ENCODE measurements at regions not wholly inside any gene's neighbourhood (a gene's known extent, or its start where the extent isn't known, plus 50 kb on each side); places are given as distances from the start of the nearest gene placed in this dataset.

DNA sequence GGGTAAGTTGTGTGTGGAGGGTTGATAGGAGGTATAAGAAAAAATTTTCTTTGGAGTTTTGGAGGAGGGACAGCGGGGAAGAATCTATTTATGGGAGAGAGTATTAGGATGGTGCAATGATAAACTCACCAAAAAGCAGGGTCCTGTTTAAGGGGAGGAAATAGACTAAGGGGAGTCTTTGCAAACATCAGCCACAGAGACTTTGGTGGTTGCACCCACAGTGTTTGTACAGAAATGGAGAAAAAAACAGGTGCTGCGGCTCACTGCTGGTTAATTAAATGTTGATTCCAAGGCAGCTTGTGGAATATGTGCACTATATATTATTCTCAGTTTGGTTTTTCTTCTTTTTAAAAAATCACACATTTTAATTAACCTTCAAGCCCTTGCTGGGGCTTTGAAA lies 182.1 kb downstream of the NECTIN3 start:
- TF ChIP-seq, protein P1, sequence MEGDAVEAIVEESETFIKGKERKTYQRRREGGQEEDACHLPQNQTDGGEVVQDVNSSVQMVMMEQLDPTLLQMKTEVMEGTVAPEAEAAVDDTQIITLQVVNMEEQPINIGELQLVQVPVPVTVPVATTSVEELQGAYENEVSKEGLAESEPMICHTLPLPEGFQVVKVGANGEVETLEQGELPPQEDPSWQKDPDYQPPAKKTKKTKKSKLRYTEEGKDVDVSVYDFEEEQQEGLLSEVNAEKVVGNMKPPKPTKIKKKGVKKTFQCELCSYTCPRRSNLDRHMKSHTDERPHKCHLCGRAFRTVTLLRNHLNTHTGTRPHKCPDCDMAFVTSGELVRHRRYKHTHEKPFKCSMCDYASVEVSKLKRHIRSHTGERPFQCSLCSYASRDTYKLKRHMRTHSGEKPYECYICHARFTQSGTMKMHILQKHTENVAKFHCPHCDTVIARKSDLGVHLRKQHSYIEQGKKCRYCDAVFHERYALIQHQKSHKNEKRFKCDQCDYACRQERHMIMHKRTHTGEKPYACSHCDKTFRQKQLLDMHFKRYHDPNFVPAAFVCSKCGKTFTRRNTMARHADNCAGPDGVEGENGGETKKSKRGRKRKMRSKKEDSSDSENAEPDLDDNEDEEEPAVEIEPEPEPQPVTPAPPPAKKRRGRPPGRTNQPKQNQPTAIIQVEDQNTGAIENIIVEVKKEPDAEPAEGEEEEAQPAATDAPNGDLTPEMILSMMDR (IDR thresholded peaks at IDR 0.05; ENCODE audit: partially characterized antibody, unreplicated experiment): no peak
- no peak for DNase-seq
- H3K9me3 Mint-ChIP-seq (ENCODE audit: unreplicated experiment): no peaks in the 10 kb centered on the region
- no peak overlapping the region for H3K27ac Mint-ChIP-seq (ENCODE audit: unreplicated experiment)
- H3K4me1 Mint-ChIP-seq (ENCODE audit: low read depth, unreplicated experiment): no peaks in the 10 kb centered on the region
- H3K4me3 Mint-ChIP-seq (ENCODE audit: unreplicated experiment): no peak overlapping the region
- no peaks in the 10 kb centered on the region for H3K36me3 Mint-ChIP-seq (ENCODE audit: unreplicated experiment)
- H3K27me3 Mint-ChIP-seq (ENCODE audit: unreplicated experiment): no peaks in the 10 kb centered on the region

DNA sequence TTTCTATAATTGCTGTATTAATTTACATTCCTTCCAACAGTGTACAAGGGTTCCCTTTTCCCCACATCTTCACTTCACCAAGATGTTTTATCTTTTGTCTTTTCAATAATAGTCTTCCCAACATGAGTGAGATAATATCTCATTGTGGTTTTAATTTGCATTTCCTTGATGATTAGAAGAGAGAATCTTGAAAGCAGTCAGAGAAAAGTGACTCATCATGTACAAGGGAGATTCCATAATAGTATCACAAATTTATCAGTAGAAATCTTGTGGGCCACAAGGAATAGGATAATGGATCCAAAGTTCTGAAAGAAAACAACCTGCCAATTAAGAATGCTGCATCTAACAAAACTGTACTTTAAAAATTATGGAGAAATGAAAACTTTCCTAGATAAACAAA lies 189.3 kb downstream of the NECTIN3 start:
- no peak for DNase-seq
- Mint-ChIP-seq H3K4me1 (ENCODE audit: low read depth, unreplicated experiment) (no peaks in the 10 kb centered on the region), H3K9me3 (ENCODE audit: unreplicated experiment) (no peaks in the 10 kb centered on the region), H3K36me3 (ENCODE audit: unreplicated experiment) (no peaks in the 10 kb centered on the region), H3K27ac (ENCODE audit: unreplicated experiment) (no peak overlapping the region), H3K4me3 (ENCODE audit: unreplicated experiment) (no peak overlapping the region), H3K27me3 (ENCODE audit: unreplicated experiment) (no peaks in the 10 kb centered on the region)
- TF ChIP-seq, protein P1 (IDR thresholded peaks at IDR 0.05; ENCODE audit: partially characterized antibody, unreplicated experiment): no peak

DNA sequence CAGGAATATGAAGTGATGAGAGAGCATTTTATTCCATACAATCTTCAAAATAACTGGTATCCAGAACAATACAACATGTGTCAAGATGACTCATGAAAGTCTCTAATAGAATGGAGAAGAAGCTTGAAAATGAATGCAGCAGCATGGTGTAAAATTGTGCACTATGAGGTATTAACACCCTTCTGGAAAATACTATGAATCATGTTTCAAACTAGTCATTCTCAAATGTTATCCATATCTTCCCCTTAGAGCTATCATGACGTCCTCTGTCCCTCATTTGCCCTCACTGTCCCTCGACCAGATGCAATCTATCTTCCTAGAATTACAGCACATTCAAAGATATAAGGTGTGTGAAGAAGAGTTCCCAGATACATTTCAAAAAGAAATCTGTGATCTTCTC lies 198.2 kb downstream of the NECTIN3 start:
- DNase-seq: no peak
- H3K27ac Mint-ChIP-seq (ENCODE audit: unreplicated experiment): no peak overlapping the region
- no peaks in the 10 kb centered on the region for H3K36me3 Mint-ChIP-seq (ENCODE audit: unreplicated experiment)
- no peaks in the 10 kb centered on the region for H3K27me3 Mint-ChIP-seq (ENCODE audit: unreplicated experiment)
- no peak overlapping the region for H3K4me3 Mint-ChIP-seq (ENCODE audit: unreplicated experiment)
- TF ChIP-seq, protein P1 (IDR thresholded peaks at IDR 0.05; ENCODE audit: partially characterized antibody, unreplicated experiment): no peak
- H3K4me1 Mint-ChIP-seq (ENCODE audit: low read depth, unreplicated experiment): no peaks in the 10 kb centered on the region
- H3K9me3 Mint-ChIP-seq (ENCODE audit: unreplicated experiment): no peaks in the 10 kb centered on the region

DNA sequence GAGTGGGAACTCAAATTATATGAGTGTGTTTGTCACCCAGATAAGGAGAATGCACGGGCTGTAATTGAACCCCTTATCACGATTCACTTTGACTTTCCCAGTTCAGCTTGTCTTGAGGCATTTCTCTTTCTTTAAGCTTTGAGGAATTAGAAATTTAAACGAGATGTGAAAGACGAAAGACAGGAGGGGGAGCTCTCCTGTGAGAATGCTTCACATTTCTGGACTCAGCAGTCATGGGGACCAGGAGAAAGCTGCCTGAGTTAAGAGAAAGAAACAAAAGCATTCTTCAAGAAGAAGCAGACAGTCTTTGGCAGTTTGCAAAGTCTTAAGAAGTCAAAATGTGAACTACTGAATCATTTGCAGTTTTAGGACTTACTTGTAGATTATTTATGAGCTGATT lies 205.6 kb downstream of the NECTIN3 start:
- peaks cover 2% of the 10 kb centered on the region for H3K4me1 Mint-ChIP-seq (ENCODE audit: low read depth, unreplicated experiment)
- H3K9me3 Mint-ChIP-seq (ENCODE audit: unreplicated experiment): no peaks in the 10 kb centered on the region
- H3K4me3 Mint-ChIP-seq (ENCODE audit: unreplicated experiment): no peak overlapping the region
- no peaks in the 10 kb centered on the region for H3K36me3 Mint-ChIP-seq (ENCODE audit: unreplicated experiment)
- no peaks in the 10 kb centered on the region for H3K27me3 Mint-ChIP-seq (ENCODE audit: unreplicated experiment)
- TF ChIP-seq, protein P1 (IDR thresholded peaks at IDR 0.05; ENCODE audit: partially characterized antibody, unreplicated experiment): no peak
- DNase-seq: no peak
- H3K27ac Mint-ChIP-seq (ENCODE audit: unreplicated experiment): no peak overlapping the region

DNA sequence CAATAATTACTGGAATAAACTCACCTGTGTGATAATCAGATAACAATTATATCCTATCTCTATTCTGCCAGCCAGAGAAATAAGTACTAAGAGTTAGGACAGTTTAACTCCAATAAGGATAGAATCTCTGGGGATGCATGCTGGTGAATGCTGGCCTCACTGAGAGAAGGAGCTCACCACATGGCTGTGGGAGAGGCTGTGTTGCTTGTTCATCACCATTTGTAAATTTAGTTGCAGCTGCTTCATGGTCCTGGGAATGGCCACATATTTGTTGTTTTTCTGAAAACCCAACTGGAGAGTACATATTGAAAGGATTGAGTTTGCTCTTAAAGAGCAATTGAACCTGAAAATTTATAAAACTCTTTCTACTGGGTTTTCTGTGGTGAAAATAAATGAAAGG lies 207.3 kb downstream of the NECTIN3 start:
- H3K9me3 Mint-ChIP-seq (ENCODE audit: unreplicated experiment): no peaks in the 10 kb centered on the region
- no peak overlapping the region for H3K27ac Mint-ChIP-seq (ENCODE audit: unreplicated experiment)
- peaks cover 2% of the 10 kb centered on the region for H3K4me1 Mint-ChIP-seq (ENCODE audit: low read depth, unreplicated experiment)
- H3K36me3 Mint-ChIP-seq (ENCODE audit: unreplicated experiment): no peaks in the 10 kb centered on the region
- TF ChIP-seq, protein P1 (IDR thresholded peaks at IDR 0.05; ENCODE audit: partially characterized antibody, unreplicated experiment): no peak
- no peak for DNase-seq
- H3K27me3 Mint-ChIP-seq (ENCODE audit: unreplicated experiment): no peaks in the 10 kb centered on the region
- no peak overlapping the region for H3K4me3 Mint-ChIP-seq (ENCODE audit: unreplicated experiment)

Data from glutamatergic neuron (in vitro differentiated cells).